H1 (cell line): ENCODE measurements at regions not wholly inside any gene's neighbourhood (a gene's known extent, or its start where the extent isn't known, plus 50 kb on each side); places are given as distances from the start of the nearest gene placed in this dataset.

Experiments used
- CTCF ChIA-PET: fragments of 300-600 bp; sonication (Branson Sonifier 250); formaldehyde crosslinking; loops from one replicate; lab custom pipeline; 2021; ENCODE audit not compliant: partially characterized antibody; lab: Charles Lee
- POLR2A ChIA-PET: fragments of 300-600 bp; sonication (Branson Sonifier 250); formaldehyde crosslinking; loops from one replicate; lab custom pipeline; 2021; ENCODE audit warnings: inconsistent platforms; ENCODE audit not compliant: partially characterized antibody; lab: Charles Lee
- DNase-seq, 2 experiments: peaks; one replicate each; pipeline versions ENCODE4 v3.0.0 to v3.0.0-alpha.2; 2010 to 2022; ENCODE audit warnings: low spot score in 2 of 2, low read depth in 1 of 2, mixed read lengths in 1 of 2
- FAIRE-seq: peaks from 2 replicates; lab custom pipeline; 2011; peaks lifted over from hg19 to GRCh38; lab: Jason Lieb, UNC
- H2AFZ ChIP-seq: 2 replicates; pipeline ENCODE4 v1.8.1; 2012; ENCODE audit warnings: low read length, inconsistent platforms
- H2AK5ac ChIP-seq: 2 replicates; pipeline ENCODE4 v1.6.1; 2013; ENCODE audit warnings: low read depth, low read length
- H2BK120ac ChIP-seq: replicated peaks from 2 replicates; pipeline ENCODE3; 2013; ENCODE audit warnings: low read depth, low read length, inconsistent platforms
- H2BK12ac ChIP-seq: 2 replicates; pipeline ENCODE4 v1.6.1; 2013; ENCODE audit warnings: low read depth, low read length
- H2BK15ac ChIP-seq: 2 replicates; pipeline ENCODE4 v1.6.1; 2013; ENCODE audit warnings: low read length
- H2BK20ac ChIP-seq: 2 replicates; pipeline ENCODE4 v1.6.1; 2013; ENCODE audit warnings: low read length
- H2BK5ac ChIP-seq: 2 replicates; pipeline ENCODE4 v1.6.1; 2013; ENCODE audit warnings: low read depth, low read length
- H3K14ac ChIP-seq: 2 replicates; pipeline ENCODE4 v1.6.1; 2013; ENCODE audit warnings: inconsistent platforms; ENCODE audit not compliant: insufficient read length
- H3K18ac ChIP-seq: 2 replicates; pipeline ENCODE4 v1.6.1; 2013; ENCODE audit warnings: low read length; ENCODE audit errors: extremely low read depth
- H3K23ac ChIP-seq: 2 replicates; pipeline ENCODE4 v1.6.1; 2013; ENCODE audit warnings: inconsistent platforms; ENCODE audit not compliant: insufficient read length
- H3K23me2 ChIP-seq: 2 replicates; pipeline ENCODE4 v1.6.1; 2013; ENCODE audit warnings: low read depth, low read length
- H3K27ac ChIP-seq: 2 replicates; pipeline ENCODE4 v1.6.1; 2011; ENCODE audit warnings: low read depth, low read length, inconsistent platforms
- H3K27me3 ChIP-seq, 4 experiments: replicated peaks in 1 of 4; 1 replicate in 1 of 4; 2 replicates in 3 of 4; pipeline versions ENCODE4 v1.6.1 to v1.8.1; 2011 to 2013; ENCODE audit warnings: low read length in 3 of 4, mild to moderate bottlenecking in 3 of 4, inconsistent platforms in 2 of 4, mixed read lengths in 2 of 4, moderate library complexity in 1 of 4; ENCODE audit not compliant: control insufficient read depth in 3 of 4, insufficient read depth in 3 of 4; ENCODE audit errors: extremely low read depth in 1 of 4
- H3K36me3 ChIP-seq, 4 experiments: 2 replicates each; pipeline versions ENCODE4 v1.6.1 to v1.8.1; 2011 to 2013; ENCODE audit warnings: mild to moderate bottlenecking in 4 of 4, low read length in 3 of 4, moderate library complexity in 2 of 4, control low read depth in 1 of 4, inconsistent platforms in 1 of 4; ENCODE audit not compliant: insufficient read depth in 4 of 4, control insufficient read depth in 2 of 4
- H3K4ac ChIP-seq: replicated peaks from 2 replicates; pipeline ENCODE3; 2013; ENCODE audit warnings: low read length, low read depth, mixed read lengths, inconsistent platforms; ENCODE audit not compliant: insufficient read length
- H3K4me1 ChIP-seq, 4 experiments: replicated peaks in 1 of 4; 1 replicate in 1 of 4; 2 replicates in 3 of 4; pipeline versions ENCODE4 v1.6.1 to v1.8.1; 2011 to 2013; ENCODE audit warnings: low read length in 3 of 4, inconsistent platforms in 2 of 4, mixed read lengths in 1 of 4; ENCODE audit not compliant: insufficient read depth in 4 of 4, control insufficient read depth in 3 of 4
- H3K4me2 ChIP-seq, 2 experiments: 2 replicates each; pipeline versions ENCODE4 v1.6.1 to v1.8.1; 2011 to 2013; ENCODE audit warnings: low read depth in 2 of 2, low read length in 2 of 2, control low read depth in 1 of 2, inconsistent platforms in 1 of 2, mild to moderate bottlenecking in 1 of 2; ENCODE audit not compliant: insufficient read depth in 1 of 2
- H3K4me3 ChIP-seq, 4 experiments: fragments of 200-600, 300-600 bp in 1 of 4; sonication (generic), shearing (Covaris generic), sonication (Bioruptor Twin) in 1 of 4; 2 replicates each; pipeline versions ENCODE4 v1.5.1 to v1.8.1; 2011 to 2016; ENCODE audit warnings: low read length in 4 of 4, low read depth in 3 of 4, control low read depth in 2 of 4, inconsistent platforms in 2 of 4, mild to moderate bottlenecking in 2 of 4, mixed read lengths in 1 of 4, moderate library complexity in 1 of 4; ENCODE audit not compliant: insufficient read depth in 2 of 4; ENCODE audit errors: extremely low read depth in 1 of 4
- H3K56ac ChIP-seq: replicated peaks from 2 replicates; pipeline ENCODE3; 2013; ENCODE audit warnings: low read depth, mild to moderate bottlenecking, mixed read lengths, low read length, inconsistent platforms; ENCODE audit not compliant: insufficient read length
- H3K79me1 ChIP-seq: 2 replicates; pipeline ENCODE4 v1.6.1; 2013; ENCODE audit warnings: low read depth, low read length, control low read depth
- H3K79me2 ChIP-seq, 2 experiments: 2 replicates each; pipeline versions ENCODE4 v1.6.1 to v1.8.1; 2012 to 2013; ENCODE audit warnings: low read length in 2 of 2, mild to moderate bottlenecking in 2 of 2, inconsistent platforms in 1 of 2; ENCODE audit not compliant: insufficient read depth in 2 of 2, control insufficient read depth in 1 of 2
- H3K9ac ChIP-seq, 4 experiments: replicated peaks in 1 of 4; 1 replicate in 1 of 4; 2 replicates in 3 of 4; pipeline versions ENCODE4 v1.6.1 to v1.8.1; 2011 to 2013; ENCODE audit warnings: low read depth in 3 of 4, low read length in 3 of 4, control low read depth in 2 of 4, mild to moderate bottlenecking in 2 of 4, moderate library complexity in 2 of 4, inconsistent platforms in 1 of 4; ENCODE audit errors: extremely low read depth in 1 of 4
- H3K9me3 ChIP-seq, 2 experiments: 2 replicates each; pipeline versions ENCODE4 v1.6.1 to v1.8.1; 2012 to 2013; ENCODE audit warnings: mild to moderate bottlenecking in 2 of 2, moderate library complexity in 2 of 2, control low read depth in 1 of 2, inconsistent platforms in 1 of 2, low read depth in 1 of 2, low read length in 1 of 2, mixed read lengths in 1 of 2; ENCODE audit not compliant: insufficient read depth in 2 of 2
- H4K20me1 ChIP-seq, 2 experiments: replicated peaks in 1 of 2; 2 replicates each; pipeline versions ENCODE3 to v1.8.1; 2011 to 2013; ENCODE audit warnings: inconsistent platforms in 2 of 2, low read length in 2 of 2, mild to moderate bottlenecking in 1 of 2; ENCODE audit not compliant: insufficient read depth in 2 of 2, control insufficient read depth in 1 of 2
- H4K5ac ChIP-seq: 2 replicates; pipeline ENCODE4 v1.6.1; 2013; ENCODE audit warnings: low read length, low read depth, mixed read lengths, inconsistent platforms; ENCODE audit not compliant: insufficient read length
- H4K8ac ChIP-seq: 2 replicates; pipeline ENCODE4 v1.8.0; 2013; ENCODE audit warnings: mild to moderate bottlenecking, moderate library complexity, low read length, inconsistent platforms; ENCODE audit not compliant: insufficient read depth; ENCODE audit errors: extremely low read depth
- H4K91ac ChIP-seq: replicated peaks from 2 replicates; pipeline ENCODE3; 2013; ENCODE audit warnings: low read length, mixed read lengths, inconsistent platforms; ENCODE audit not compliant: insufficient read length
- CBX8 ChIP-seq: fragments of 300-800, 300-1000 bp; sonication (generic); IDR thresholded peaks from 2 replicates; pipeline ENCODE4 v1.7.1; 2016; ENCODE audit warnings: low read depth, low read length, borderline replicate concordance
- CTCF ChIP-seq, 3 experiments: IDR thresholded peaks; 1 replicate in 2 of 3; 2 replicates in 1 of 3; pipeline versions ENCODE4 v1.5.1 to v1.6.1; 2011; ENCODE audit warnings: low read length in 3 of 3, mild to moderate bottlenecking in 3 of 3, inconsistent platforms in 2 of 3, low read depth in 1 of 3, moderate library complexity in 1 of 3; ENCODE audit not compliant: insufficient read depth in 1 of 3; ENCODE audit errors: control extremely low read depth in 1 of 3
- HDAC6 ChIP-seq: IDR thresholded peaks from one replicate; pipeline ENCODE4 v1.7.1; 2012; ENCODE audit warnings: low read depth, mild to moderate bottlenecking, inconsistent platforms, low read length, moderate library complexity
- KDM4A ChIP-seq: IDR thresholded peaks from one replicate; pipeline ENCODE4 v1.7.1; 2012; ENCODE audit warnings: low read depth, mild to moderate bottlenecking, moderate library complexity, low read length, inconsistent platforms; ENCODE audit not compliant: severe bottlenecking
- KDM5A ChIP-seq: fragments of 200-600 bp; IDR thresholded peaks from 2 replicates; pipeline ENCODE4 v1.7.1; 2012; ENCODE audit warnings: mild to moderate bottlenecking, low read length, inconsistent platforms, mixed read lengths
- MAFK ChIP-seq: IDR thresholded peaks from 2 replicates; pipeline ENCODE4 v1.6.1; 2012; ENCODE audit warnings: low read depth, mild to moderate bottlenecking, improper control_type of control experiment, low read length
- RXRA ChIP-seq: IDR thresholded peaks from 2 replicates; pipeline ENCODE4 v1.6.1; 2011; ENCODE audit warnings: low read depth, mild to moderate bottlenecking, low read length, moderate library complexity; ENCODE audit not compliant: insufficient read depth
- SAP30 ChIP-seq: fragments of 300-600 bp; sonication (generic); IDR thresholded peaks from 2 replicates; pipeline ENCODE4 v1.7.1; 2012; ENCODE audit warnings: low read length, moderate library complexity, mild to moderate bottlenecking, inconsistent platforms; ENCODE audit not compliant: insufficient read depth, insufficient replicate concordance
- SP4 ChIP-seq: IDR thresholded peaks from 2 replicates; pipeline ENCODE4 v1.6.1; 2012; ENCODE audit warnings: low read length, inconsistent platforms
- WGBS, 2 experiments: shearing (Covaris generic) in 1 of 2; methylation state at CpG; one replicate each; pipeline versions ENCODE4 v1.1.6 to v1.1.7; 2013 to 2015; ENCODE audit warnings: low lambda C conversion rate in 2 of 2, mixed read lengths in 2 of 2, inconsistent platforms in 1 of 2, low coverage in 1 of 2, missing lambda C conversion rate in 1 of 2; ENCODE audit not compliant: insufficient replicate concordance in 2 of 2, insufficient coverage in 1 of 2, insufficient read length in 1 of 2; ENCODE audit errors: extremely low coverage in 1 of 2, missing lambda C conversion rate in 1 of 2; 5-methylcytosine and 5-hydroxymethylcytosine counted together

- Histone ChIP-seq H3K27ac (no peak overlapping the region), H3K4me1 (no peaks in the 10 kb centered on the region; a peak in 1 of 7 replicates), H3K36me3 (no peaks in the 10 kb centered on the region), H3K79me1 (no peaks in the 10 kb centered on the region), H2BK120ac (no peak overlapping the region), H3K79me2 (no peaks in the 10 kb centered on the region), H3K27me3 (0 out of 7 replicates have a peak, but pooled peaks cover 0 to 3% (median 0%) of the 10 kb centered on the region in 4 experiments), H2BK5ac (no peak overlapping the region), H3K23me2 (no peaks in the 10 kb centered on the region), H4K91ac (no peak overlapping the region), H2AFZ (peak overlapping the region; percentile 91; the same call in 1 of the 2 replicates), H3K4me2 (no peak overlapping the region; a peak in 1 of 4 replicates), H3K4ac (no peak overlapping the region), H4K8ac (no peak overlapping the region), H3K14ac (no peak overlapping the region), H3K9ac (no peak overlapping the region), H2AK5ac (no peak overlapping the region), H2BK12ac (no peak overlapping the region), H4K20me1 (no peaks in the 10 kb centered on the region), H2BK20ac (no peak overlapping the region), H3K56ac (no peak overlapping the region), H3K18ac (no peak overlapping the region), H4K5ac (no peak overlapping the region), H3K9me3 (peaks cover 0 to 4% of the 10 kb centered on the region in 2 experiments; a peak in 1 of 4 replicates), H3K4me3 (no peak overlapping the region; a peak in 1 of 8 replicates), H3K23ac (no peak overlapping the region), H2BK15ac (no peak overlapping the region)
- no peak for DNase-seq
- CTCF ChIA-PET: interaction anchor here (1.0 to 1.6 kb wide), 6 partner anchors 9 to 541 kb away, joined by 3 to 5 read pairs (median 4); no protein-coding TSS in a partner anchor
- 91% methylated on average over 11 of the region's 11 CpGs; no CpG with 5 or more reads in 1 of the 2 experiments for WGBS, 2 experiments
- no peak for FAIRE-seq
- POLR2A ChIA-PET: interaction anchor here (0.6 kb wide), 1 partner anchor 114 kb away, joined by 4 read pairs; no protein-coding TSS in a partner anchor
- no peak for TF ChIP-seq RXRA
- TF ChIP-seq HDAC6: no peak
- TF ChIP-seq KDM5A: no peak
- TF ChIP-seq CBX8: no peak
- no peak for TF ChIP-seq CTCF (IDR thresholded peaks at IDR 0.05; ENCODE audit: control extremely low read depth in 1 of 3, insufficient read depth in 1 of 3, low read depth in 1 of 3, low read length in 3 of 3)
- no peak for TF ChIP-seq KDM4A
- TF ChIP-seq MAFK: no peak
- no peak for TF ChIP-seq SAP30
- TF ChIP-seq SP4: no peak
These were observed 123.7 kb upstream of the CTBP2 start for GRCh38 chr10:125283836-125284614.
